Tibial artery (tissue), 4 donors: ENCODE measurements at regions not wholly inside any gene's neighbourhood (a gene's known extent, or its start where the extent isn't known, plus 50 kb on each side); places are given as distances from the start of the nearest gene placed in this dataset.

ENCODE experiments used
- DNase-seq, 2 donors: peaks; one replicate each; pipeline ENCODE4 v3.0.0-alpha.2; 2019
- H3K27ac ChIP-seq, 2 donors: fragments of 200-600 bp; sonication (generic) in 1 of 2; 1 replicate in 1 of 2; 2 replicates in 1 of 2; pipeline ENCODE4 v1.5.1; 2018 to 2019; ENCODE audit warnings: mild to moderate bottlenecking in 1 of 2
- H3K27me3 ChIP-seq, 2 donors: fragments of 200-600 bp; sonication (generic) in 1 of 2; one replicate each; pipeline versions ENCODE4 v1.5.1 to v1.6.0; 2016 to 2019
- H3K36me3 ChIP-seq, 3 donors: fragments of 200-600 bp; sonication (generic) in 2 of 3; one replicate each; pipeline ENCODE4 v1.5.1; 2016 to 2019; ENCODE audit warnings: mild to moderate bottlenecking in 2 of 3
- H3K4me1 ChIP-seq, 4 donors: fragments of 200-600 bp; sonication (generic) in 2 of 4; 1 replicate in 3 of 4; 2 replicates in 1 of 4; pipeline ENCODE4 v1.5.1; 2016 to 2019
- H3K4me3 ChIP-seq, 2 donors: fragments of 200-600 bp; sonication (generic) in 1 of 2; 1 replicate in 1 of 2; 2 replicates in 1 of 2; pipeline ENCODE4 v1.5.1; 2018 to 2019; ENCODE audit warnings: mild to moderate bottlenecking in 2 of 2
- H3K9me3 ChIP-seq, 3 donors: fragments of 200-600 bp; sonication (generic) in 1 of 3; one replicate each; pipeline ENCODE4 v1.5.1; 2016 to 2019
- intact Hi-C: fragments of 100-400 bp; cut with DNase I; formaldehyde crosslinking; loops from one replicate; pipeline ENCODE4 v1.15.0; 2023; ENCODE audit warnings: low total_unique reads
- TF ChIP-seq, protein P1 (sequence below), 2 experiments: fragments of 200-600 bp in 1 of 2; fragments of 450-650 bp in 1 of 2; IDR thresholded peaks; one replicate each; pipeline ENCODE4 v1.5.1; 2017 to 2019; ENCODE audit warnings: antibody characterized with exemption in 2 of 2, mild to moderate bottlenecking in 1 of 2, moderate library complexity in 1 of 2

DNA sequence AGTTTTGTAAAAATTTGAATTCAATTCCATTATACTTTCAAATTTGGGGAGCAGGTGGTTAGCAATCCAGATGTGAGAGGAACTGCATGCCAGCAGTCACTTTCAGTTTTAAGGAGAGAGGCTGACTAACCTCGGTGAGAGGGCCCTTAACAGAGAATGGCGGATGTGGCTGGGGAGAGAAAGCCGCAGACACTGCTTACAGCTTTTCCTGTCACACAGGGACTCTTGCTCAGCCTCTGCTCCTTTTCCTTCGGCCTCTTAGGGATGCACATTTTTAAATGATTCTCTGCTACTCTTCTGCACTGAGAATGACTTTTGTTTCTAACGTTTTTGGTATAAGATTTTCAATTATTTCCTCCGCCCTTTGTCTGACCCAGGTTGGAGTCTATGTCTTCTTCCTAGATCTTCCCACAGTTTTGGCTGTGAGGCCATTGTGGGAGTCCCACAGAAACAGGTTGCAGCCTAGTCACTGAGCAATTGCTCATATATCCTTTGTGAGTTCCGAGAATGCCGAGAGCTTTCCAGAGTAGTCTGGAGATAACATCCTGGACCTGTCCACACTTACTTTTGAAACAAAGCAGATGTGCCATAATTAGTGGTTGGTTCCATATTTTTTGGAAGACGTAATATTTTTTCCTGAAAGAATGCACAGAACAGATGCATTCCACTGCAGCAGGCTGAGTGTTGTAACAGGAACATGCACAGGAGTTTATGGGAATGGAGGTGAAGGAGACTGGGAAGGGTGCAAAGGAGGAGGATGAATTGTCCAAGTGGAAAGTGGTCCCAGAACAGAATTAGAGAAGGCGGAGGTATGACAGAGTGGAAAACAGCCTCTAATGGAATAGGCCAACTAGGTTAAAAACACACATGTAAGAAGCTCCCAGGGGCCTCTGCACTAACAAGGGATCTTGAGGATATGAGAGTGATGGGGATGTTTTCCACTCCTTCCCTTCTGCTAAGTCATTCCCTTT, 168.0 kb upstream of the ZNF32 start:
- TF ChIP-seq, protein P1, sequence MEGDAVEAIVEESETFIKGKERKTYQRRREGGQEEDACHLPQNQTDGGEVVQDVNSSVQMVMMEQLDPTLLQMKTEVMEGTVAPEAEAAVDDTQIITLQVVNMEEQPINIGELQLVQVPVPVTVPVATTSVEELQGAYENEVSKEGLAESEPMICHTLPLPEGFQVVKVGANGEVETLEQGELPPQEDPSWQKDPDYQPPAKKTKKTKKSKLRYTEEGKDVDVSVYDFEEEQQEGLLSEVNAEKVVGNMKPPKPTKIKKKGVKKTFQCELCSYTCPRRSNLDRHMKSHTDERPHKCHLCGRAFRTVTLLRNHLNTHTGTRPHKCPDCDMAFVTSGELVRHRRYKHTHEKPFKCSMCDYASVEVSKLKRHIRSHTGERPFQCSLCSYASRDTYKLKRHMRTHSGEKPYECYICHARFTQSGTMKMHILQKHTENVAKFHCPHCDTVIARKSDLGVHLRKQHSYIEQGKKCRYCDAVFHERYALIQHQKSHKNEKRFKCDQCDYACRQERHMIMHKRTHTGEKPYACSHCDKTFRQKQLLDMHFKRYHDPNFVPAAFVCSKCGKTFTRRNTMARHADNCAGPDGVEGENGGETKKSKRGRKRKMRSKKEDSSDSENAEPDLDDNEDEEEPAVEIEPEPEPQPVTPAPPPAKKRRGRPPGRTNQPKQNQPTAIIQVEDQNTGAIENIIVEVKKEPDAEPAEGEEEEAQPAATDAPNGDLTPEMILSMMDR (IDR thresholded peaks at IDR 0.05): no peak
- no peak for DNase-seq
- no peaks in the 10 kb centered on the region for H3K27me3 ChIP-seq
- intact Hi-C loops: no loop called here
- peak overlapping the region; percentile 45 to 53 for H3K27ac ChIP-seq
- no peak overlapping the region for H3K4me3 ChIP-seq
- H3K9me3 ChIP-seq: no peaks in the 10 kb centered on the region
- peaks cover 0 to 54% (median 29%) of the 10 kb centered on the region in 4 donors for H3K4me1 ChIP-seq
- no peaks in the 10 kb centered on the region for H3K36me3 ChIP-seq

DNA sequence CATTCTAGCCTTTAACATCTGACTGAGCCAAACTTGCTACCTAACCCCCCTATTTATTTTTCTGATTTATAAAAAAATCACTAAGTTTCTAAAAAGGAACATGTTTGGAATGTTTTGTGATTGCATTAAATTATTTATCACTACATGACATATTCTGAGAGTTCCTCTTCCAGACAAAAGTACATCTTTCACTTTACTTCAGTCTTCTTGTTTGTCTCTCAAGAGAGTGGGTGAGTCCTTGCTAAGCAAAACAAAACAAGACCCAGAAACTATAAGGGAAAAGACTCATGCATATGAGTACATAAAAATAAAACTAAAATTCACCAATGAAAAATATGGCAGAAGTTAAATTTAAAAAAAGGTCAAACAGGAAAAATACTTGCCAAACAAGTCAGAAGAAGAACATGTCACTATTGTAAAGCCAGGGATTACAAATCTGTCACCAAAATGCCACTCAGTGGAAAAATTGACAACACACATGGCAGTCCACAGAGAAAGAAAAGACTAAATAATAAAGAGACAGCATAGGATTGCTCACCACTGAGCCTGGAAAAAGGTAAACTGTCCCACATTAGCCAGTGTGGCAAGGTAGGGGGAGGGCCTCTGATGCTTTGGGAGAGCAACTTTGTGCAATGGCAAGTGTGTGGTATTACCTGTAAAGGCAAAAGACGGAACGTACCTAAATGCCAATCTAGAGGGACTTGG, 166.7 kb upstream of the ZNF32 start:
- H3K9me3 ChIP-seq: no peaks in the 10 kb centered on the region
- DNase-seq: no peak
- intact Hi-C loops: no loop called here

DNA sequence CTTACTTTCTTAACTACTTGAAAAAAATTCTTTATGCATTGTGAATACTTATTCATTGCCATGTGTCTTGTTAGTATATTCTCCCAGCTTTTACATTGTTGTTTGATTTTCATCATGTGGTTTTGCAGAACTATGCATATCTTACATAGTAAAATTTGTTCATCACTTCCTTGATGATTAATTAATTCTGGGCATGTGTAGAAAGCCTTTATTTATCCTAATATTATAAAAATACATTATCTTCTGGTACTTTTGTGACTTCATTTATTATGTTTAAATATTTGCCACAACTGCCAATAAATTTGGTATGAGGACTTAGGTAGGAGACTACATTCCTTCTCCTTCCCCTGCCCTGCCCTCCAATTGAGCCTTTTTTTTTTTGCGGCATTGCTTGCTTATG, 166.0 kb upstream of the ZNF32 start:
- Histone ChIP-seq H3K4me1 (peaks cover 0 to 61% (median 30%) of the 10 kb centered on the region in 4 donors), H3K4me3 (no peak overlapping the region), H3K27me3 (no peaks in the 10 kb centered on the region), H3K36me3 (no peaks in the 10 kb centered on the region), H3K9me3 (no peaks in the 10 kb centered on the region), H3K27ac (no peak overlapping the region)
- TF ChIP-seq, protein P1 (IDR thresholded peaks at IDR 0.05): no peak
- intact Hi-C loops: no loop called here
- no peak for DNase-seq

More for the DNA sequence above, 166.7 kb upstream of the ZNF32 start:
- TF ChIP-seq, protein P1 (IDR thresholded peaks at IDR 0.05): no peak
- H3K27ac ChIP-seq: peak overlapping the region; percentile 17 to 45
- no peaks in the 10 kb centered on the region for H3K36me3 ChIP-seq
- H3K4me3 ChIP-seq: no peak overlapping the region
- peaks cover 0 to 55% (median 25%) of the 10 kb centered on the region in 4 donors for H3K4me1 ChIP-seq
- H3K27me3 ChIP-seq: no peaks in the 10 kb centered on the region

DNA sequence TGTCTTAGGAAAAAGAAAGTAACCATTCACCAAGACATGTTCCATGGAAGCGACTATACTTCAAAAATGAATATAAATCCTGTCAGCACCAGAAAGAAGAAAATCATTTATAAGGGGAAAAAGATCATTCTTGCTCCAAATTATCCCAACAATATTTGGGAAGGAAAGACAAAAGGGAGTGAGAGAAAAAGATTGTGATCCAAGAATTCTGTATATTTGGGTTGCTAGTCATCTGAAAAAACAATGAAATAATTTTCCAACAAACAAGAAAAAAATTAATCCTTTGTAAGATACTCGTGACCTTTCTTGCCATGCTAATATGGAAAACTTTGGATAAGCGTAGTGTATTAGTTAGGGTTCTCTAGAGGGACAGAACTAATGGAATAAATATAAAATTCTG, 163.2 kb upstream of the ZNF32 start:
- TF ChIP-seq, protein P1 (IDR thresholded peaks at IDR 0.05): no peak
- H3K9me3 ChIP-seq: no peaks in the 10 kb centered on the region
- H3K36me3 ChIP-seq: no peaks in the 10 kb centered on the region
- DNase-seq: no peak
- no peak overlapping the region for H3K4me3 ChIP-seq
- H3K27ac ChIP-seq: peak overlapping the region; percentile 1 to 53
- no peaks in the 10 kb centered on the region for H3K27me3 ChIP-seq
- H3K4me1 ChIP-seq: peaks cover 0 to 81% (median 45%) of the 10 kb centered on the region in 4 donors
- intact Hi-C loops: no loop called here

GRCh38 chr10:43809211-43809930, 160.7 kb upstream of the ZNF32 start:
- Histone ChIP-seq H3K9me3 (no peaks in the 10 kb centered on the region), H3K4me3 (no peak overlapping the region), H3K27me3 (no peaks in the 10 kb centered on the region), H3K27ac (peak overlapping the region; percentile 53 to 62), H3K4me1 (peaks cover 0 to 60% (median 29%) of the 10 kb centered on the region in 4 donors), H3K36me3 (no peaks in the 10 kb centered on the region)
- peak in 1 of 2 donors; percentile 76 for DNase-seq
- TF ChIP-seq, protein P1 (IDR thresholded peaks at IDR 0.05): no peak
- intact Hi-C loops: no loop called here
